IPS-NIHi11 (cell line): ENCODE measurements at regions not wholly inside any gene's neighbourhood (a gene's known extent, or its start where the extent isn't known, plus 50 kb on each side); places are given as distances from the start of the nearest gene placed in this dataset.

ENCODE experiments used
- DNase-seq: peaks from one replicate; pipeline ENCODE4 v3.0.0; 2012; ENCODE audit warnings: mixed read lengths, low spot score

DNA sequence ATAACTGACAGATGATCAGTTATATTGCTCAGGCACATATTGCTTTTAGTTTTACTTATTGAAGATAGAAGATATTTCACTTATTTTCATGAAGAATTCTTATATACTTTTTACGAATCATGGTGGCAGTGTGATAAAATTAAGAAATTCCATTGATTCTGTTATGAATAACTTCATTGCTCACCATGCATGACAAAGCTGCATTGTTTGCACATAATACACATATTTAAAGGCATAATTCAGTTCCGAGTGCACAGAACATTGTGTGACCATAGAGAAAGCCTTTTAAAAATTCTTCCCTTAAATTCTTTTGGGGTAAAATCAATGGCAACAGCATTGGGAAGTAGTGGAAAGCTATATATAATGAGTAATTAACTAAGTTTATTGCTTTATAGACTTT is 82.5 kb upstream of the NAALADL2 start:
- no peak for DNase-seq

- DNase-seq, result no peak
Observed at GRCh38 chr3:174777813-174778212, 81.3 kb upstream of the NAALADL2 start.

DNA sequence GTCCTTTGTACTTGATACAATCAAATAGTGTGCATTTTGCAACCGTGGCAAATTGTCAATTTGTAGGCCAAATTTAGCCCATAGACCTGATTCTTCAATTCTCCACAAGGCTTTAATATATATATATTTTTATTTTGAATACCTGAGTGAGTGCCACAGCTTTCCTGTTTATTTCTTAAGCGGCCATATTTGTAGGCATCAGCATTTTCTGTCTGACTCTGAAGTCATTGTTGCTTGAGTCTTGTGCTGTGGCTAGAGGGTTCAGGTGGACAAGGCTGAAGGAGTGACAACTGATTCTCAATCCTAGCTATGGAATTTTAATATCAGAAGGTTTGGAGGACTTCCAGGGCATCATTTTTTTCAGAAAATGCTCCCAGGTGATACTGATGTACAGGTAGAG is 75.6 kb upstream of the NAALADL2 start:
- no peak for DNase-seq

GRCh38 chr3:174784206-174784934 is 74.8 kb upstream of the NAALADL2 start:
- DNase-seq, result no peak

DNA sequence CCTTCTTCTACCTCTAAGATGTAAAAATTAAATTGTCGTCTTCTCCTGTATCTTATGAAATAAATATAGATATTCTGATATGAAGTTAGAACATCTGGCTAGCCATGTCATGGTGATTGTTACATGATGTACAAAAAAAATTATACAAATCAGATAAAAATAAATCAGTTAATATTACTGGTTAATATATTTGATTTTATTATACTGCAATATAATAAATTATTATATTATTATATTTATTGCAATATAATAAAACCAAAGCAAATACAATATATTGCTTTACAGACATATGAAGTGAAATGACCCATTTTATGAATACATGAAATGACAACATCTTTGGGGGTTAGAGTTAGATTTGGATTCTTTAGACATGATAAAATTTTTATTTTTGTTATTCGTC is 72.3 kb upstream of the NAALADL2 start:
- no peak for DNase-seq

GRCh38 chr3:174791161-174791560 is 68.0 kb upstream of the NAALADL2 start:
- DNase-seq, result no peak

DNA sequence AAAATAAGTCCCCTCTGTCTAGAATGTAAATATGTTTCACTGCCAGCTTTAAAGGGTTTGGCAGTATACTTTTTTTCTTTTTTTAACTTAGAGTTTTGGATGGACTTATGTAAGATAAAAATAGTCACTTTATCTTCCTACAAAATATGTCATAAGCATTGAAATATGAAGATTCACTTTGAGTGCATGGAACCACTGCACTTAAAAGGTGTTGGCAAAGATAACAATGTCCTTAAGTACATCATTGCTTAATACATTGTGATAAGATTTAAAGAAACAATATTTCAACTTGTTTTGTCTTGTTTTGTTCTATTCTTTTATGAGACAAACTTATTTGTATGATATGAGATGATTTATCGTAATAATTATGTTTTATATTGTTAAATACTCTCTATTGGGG is 66.3 kb upstream of the NAALADL2 start:
- no peak for DNase-seq
